Mucosa of rectum (tissue), 2 donors: ENCODE measurements at regions not wholly inside any gene's neighbourhood (a gene's known extent, or its start where the extent isn't known, plus 50 kb on each side); places are given as distances from the start of the nearest gene placed in this dataset.

Source experiments
- H3K27ac ChIP-seq, 2 donors: one replicate each; pipeline ENCODE4 v1.7.0; 2013; ENCODE audit warnings: inconsistent platforms in 2 of 2, low read depth in 2 of 2, low read length in 2 of 2
- H3K27me3 ChIP-seq, 2 donors: one replicate each; pipeline ENCODE4 v1.7.0; 2013; ENCODE audit warnings: low read length in 2 of 2; ENCODE audit not compliant: control insufficient read depth in 2 of 2, insufficient read depth in 2 of 2
- H3K36me3 ChIP-seq, 2 donors: one replicate each; pipeline ENCODE4 v1.7.0; 2013; ENCODE audit warnings: low read length in 2 of 2; ENCODE audit not compliant: control insufficient read depth in 2 of 2, insufficient read depth in 2 of 2
- H3K4me1 ChIP-seq, 2 donors: one replicate each; pipeline ENCODE4 v1.7.0; 2013; ENCODE audit warnings: low read length in 2 of 2, mild to moderate bottlenecking in 1 of 2; ENCODE audit not compliant: control insufficient read depth in 2 of 2, insufficient read depth in 2 of 2
- H3K4me3 ChIP-seq, 2 donors: one replicate each; pipeline ENCODE4 v1.7.0; 2013; ENCODE audit warnings: low read length in 2 of 2
- H3K9ac ChIP-seq, 2 donors: one replicate each; pipeline ENCODE4 v1.7.0; 2013; ENCODE audit warnings: low read length in 2 of 2, low read depth in 1 of 2, mild to moderate bottlenecking in 1 of 2
- H3K9me3 ChIP-seq, 2 donors: one replicate each; pipeline ENCODE4 v1.7.0; 2013; ENCODE audit warnings: low read length in 2 of 2; ENCODE audit not compliant: control insufficient read depth in 2 of 2
- donor health status: healthy.
- donor health status: Normal muscosa, but diverticular disease.

DNA sequence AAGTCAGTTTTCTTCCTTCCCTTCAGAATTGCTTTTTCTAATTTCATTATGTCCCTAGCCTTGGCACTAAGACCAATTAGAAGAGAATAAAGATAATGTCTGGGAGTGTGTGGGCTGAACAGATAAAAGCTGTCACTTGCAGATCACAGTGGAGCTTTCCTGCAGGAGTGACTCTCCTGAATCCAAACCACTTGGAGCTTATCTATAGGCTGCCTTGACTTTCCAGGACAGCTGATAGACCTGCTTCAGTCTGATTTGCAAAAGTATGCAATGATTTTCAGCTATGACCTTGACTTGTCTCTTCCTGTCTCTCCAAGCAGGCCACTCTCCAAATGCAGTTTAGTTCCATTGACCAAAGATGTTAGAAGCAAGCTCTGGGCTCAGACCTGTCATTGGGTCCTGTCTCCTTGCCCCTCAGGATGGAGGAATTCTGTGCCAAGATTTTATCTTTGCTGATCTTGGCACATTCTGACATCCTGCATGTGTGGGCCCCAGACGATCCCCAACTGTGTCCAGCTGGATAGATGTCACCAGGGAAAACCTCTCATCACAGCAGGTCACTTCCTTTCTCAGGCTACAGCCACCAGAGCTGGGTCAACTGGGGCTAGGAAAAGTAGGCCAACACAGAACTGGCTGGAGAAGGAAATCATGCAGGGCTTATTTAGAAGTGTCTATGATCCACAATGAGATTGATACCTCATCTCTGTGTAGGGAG is 120.9 kb upstream of the ZNF438 start:
- H3K9me3 ChIP-seq = no peaks in the 10 kb centered on the region
- no peak overlapping the region for H3K27ac ChIP-seq
- no peak overlapping the region for H3K9ac ChIP-seq
- H3K36me3 ChIP-seq = no peaks in the 10 kb centered on the region
- no peaks in the 10 kb centered on the region for H3K27me3 ChIP-seq
- no peak overlapping the region for H3K4me3 ChIP-seq
- no peaks in the 10 kb centered on the region for H3K4me1 ChIP-seq

DNA sequence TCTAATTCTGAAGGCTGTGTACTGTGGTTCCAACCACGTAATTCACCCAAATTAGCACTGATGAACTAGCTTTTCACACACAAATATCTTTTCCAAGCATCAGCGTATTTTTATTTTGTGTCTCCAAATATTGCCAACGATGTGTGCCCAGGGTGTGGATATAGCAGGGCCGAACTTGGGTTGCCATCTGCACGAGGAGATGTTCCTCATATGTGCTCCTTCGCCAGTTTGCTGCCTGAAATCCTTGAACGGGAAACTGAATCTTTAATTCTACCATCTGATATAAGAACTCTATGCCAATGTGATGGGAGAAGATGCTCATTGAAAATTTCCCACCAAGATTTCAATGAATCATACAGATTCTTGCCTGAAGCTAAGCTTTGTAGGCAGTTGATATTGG is 121.5 kb upstream of the ZNF438 start:
- no peak overlapping the region for H3K27ac ChIP-seq
- H3K36me3 ChIP-seq = no peaks in the 10 kb centered on the region
- no peak overlapping the region for H3K4me3 ChIP-seq
- no peaks in the 10 kb centered on the region for H3K27me3 ChIP-seq
- no peaks in the 10 kb centered on the region for H3K9me3 ChIP-seq
- no peaks in the 10 kb centered on the region for H3K4me1 ChIP-seq
- no peak overlapping the region for H3K9ac ChIP-seq

DNA sequence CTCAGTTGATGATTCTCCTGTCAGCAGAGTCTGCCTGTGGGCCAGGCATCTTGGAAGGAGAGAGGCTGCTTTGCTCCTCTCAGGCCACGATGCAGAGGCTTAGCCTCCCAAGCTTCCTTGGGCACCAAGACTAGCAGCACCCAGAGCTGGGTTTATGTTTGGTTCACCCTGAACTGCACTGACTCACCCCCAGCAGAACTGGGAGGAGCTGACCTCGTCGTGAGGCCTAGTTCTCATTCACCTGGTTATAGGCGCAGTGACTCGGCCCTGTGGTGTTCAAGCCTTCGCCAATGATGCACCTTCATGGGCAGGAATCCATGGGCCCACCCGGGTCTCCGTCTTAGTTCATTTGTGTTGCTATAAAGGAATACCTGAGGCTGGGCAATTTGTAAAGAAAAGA is 122.0 kb upstream of the ZNF438 start:
- Histone ChIP-seq H3K9ac (no peak overlapping the region), H3K9me3 (no peaks in the 10 kb centered on the region), H3K27ac (no peak overlapping the region), H3K4me1 (no peaks in the 10 kb centered on the region), H3K36me3 (no peaks in the 10 kb centered on the region), H3K4me3 (no peak overlapping the region), H3K27me3 (no peaks in the 10 kb centered on the region)

GRCh38 chr10:31154996-31155395 is 123.3 kb upstream of the ZNF438 start:
- no peaks in the 10 kb centered on the region for H3K36me3 ChIP-seq
- H3K9ac ChIP-seq = no peak overlapping the region
- H3K27ac ChIP-seq = no peak overlapping the region
- no peaks in the 10 kb centered on the region for H3K27me3 ChIP-seq
- no peak overlapping the region for H3K4me3 ChIP-seq
- no peaks in the 10 kb centered on the region for H3K4me1 ChIP-seq
- H3K9me3 ChIP-seq = no peaks in the 10 kb centered on the region

DNA sequence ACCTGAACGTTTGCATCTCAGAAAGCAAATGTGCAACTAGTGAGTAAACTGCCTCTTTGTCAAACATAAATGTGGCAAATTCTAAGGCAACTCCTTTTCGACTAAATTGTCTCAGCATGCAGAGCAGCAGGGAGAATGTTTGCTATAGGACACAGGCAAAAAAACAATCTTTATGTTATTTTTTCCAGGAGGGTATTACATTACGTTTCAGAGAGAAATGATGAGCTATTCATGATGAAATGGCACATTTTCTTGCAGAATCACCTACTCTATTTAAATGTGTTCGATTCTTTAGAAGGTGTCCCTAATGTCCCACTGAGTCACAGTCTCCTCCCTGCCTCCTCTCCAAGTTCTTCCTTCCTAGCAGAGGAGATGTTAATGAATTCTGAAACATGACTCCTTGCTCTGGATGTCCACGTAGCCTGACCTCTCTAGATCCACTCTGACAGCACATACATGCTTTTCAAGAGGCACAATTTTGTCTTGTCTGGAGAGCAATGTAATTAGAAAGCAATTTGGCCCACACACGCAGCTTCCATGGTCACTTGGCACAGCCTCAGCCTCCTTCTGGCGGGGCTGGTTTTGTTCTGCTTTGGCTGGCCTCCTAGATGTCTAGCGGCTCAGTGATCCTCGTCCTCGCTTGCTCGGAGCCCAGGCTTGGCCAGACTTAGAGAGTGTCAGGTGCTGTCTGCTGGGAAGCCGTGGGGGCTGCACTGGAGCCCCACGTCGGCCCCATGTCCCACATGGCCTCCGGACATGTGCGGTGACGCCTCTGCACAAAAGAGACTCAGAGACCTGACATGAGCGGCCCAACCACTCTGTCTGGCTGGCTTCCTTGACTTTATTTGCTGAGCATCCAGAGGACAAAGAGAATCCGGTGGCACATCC is 125.7 kb upstream of the ZNF438 start:
- Histone ChIP-seq H3K9ac (no peak overlapping the region), H3K27me3 (no peaks in the 10 kb centered on the region), H3K27ac (peak overlapping the region; percentile 35 to 50), H3K9me3 (no peaks in the 10 kb centered on the region), H3K4me1 (no peaks in the 10 kb centered on the region), H3K36me3 (no peaks in the 10 kb centered on the region), H3K4me3 (no peak overlapping the region)

DNA sequence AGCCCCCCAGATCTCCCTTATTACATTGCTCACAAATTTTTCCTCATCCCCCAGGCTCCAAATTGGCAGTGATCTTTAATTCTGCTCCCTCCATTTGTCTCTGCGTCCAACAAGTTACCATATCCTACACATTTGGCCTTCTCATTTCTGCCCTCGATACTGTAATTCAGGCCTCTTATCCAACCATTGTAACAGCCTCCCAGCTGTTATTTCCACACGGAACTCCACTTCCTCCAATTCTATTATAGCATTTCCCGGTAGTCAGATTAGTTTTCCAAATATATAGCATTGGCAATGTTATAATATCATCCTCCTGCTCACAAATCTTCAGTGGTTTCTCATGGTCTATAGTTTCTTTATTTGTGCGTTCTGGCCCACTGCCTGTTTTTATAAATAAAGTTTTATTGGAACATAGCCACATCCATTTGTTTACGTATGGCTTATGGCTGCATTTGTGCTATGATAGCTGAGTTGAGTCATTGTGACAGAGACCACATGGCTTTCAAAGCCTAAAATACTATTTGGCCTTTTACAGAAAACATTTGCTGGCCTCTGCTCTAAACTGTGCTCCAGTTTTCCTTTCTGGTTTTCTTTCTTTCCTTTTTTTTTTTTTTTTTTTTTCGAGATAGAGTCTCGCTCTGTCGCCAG is 126.5 kb upstream of the ZNF438 start:
- Histone ChIP-seq H3K4me3 (no peak overlapping the region), H3K27me3 (no peaks in the 10 kb centered on the region), H3K36me3 (no peaks in the 10 kb centered on the region), H3K4me1 (no peaks in the 10 kb centered on the region), H3K27ac (peak overlapping the region; percentile 35 to 50), H3K9ac (no peak overlapping the region), H3K9me3 (no peaks in the 10 kb centered on the region)

- H3K4me3 ChIP-seq = no peak overlapping the region
- H3K4me1 ChIP-seq = no peaks in the 10 kb centered on the region
- no peaks in the 10 kb centered on the region for H3K27me3 ChIP-seq
- H3K36me3 ChIP-seq = no peaks in the 10 kb centered on the region
- H3K9me3 ChIP-seq = peaks cover 0 to 3% of the 10 kb centered on the region in 2 donors
- no peak overlapping the region for H3K27ac ChIP-seq
- H3K9ac ChIP-seq = no peak overlapping the region
These were observed 134.9 kb upstream of the ZNF438 start for GRCh38 chr10:31166606-31167005.

DNA sequence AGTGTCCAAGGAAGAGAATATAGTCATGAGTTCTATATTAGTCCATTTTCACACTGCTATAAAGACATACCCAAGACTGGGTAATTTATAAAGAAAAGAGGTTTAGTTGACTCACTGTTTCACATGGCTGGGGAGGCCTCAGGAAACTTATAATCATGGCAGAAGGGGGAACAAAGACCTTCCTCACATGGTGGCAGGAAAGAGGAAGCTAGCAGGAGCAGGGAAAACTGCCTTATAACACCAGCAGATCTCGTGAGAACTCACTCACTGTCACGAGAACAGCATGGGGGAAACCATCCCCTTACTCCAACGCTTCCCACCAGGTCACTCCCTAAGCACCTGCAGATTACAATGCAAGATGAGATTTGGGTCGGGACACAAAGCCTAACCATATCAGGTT is 139.0 kb upstream of the ZNF438 start:
- H3K4me3 ChIP-seq = no peak overlapping the region
- no peaks in the 10 kb centered on the region for H3K36me3 ChIP-seq
- H3K9me3 ChIP-seq = peaks cover 0 to 3% of the 10 kb centered on the region in 2 donors
- no peak overlapping the region for H3K27ac ChIP-seq
- no peak overlapping the region for H3K9ac ChIP-seq
- no peaks in the 10 kb centered on the region for H3K27me3 ChIP-seq
- no peaks in the 10 kb centered on the region for H3K4me1 ChIP-seq

DNA sequence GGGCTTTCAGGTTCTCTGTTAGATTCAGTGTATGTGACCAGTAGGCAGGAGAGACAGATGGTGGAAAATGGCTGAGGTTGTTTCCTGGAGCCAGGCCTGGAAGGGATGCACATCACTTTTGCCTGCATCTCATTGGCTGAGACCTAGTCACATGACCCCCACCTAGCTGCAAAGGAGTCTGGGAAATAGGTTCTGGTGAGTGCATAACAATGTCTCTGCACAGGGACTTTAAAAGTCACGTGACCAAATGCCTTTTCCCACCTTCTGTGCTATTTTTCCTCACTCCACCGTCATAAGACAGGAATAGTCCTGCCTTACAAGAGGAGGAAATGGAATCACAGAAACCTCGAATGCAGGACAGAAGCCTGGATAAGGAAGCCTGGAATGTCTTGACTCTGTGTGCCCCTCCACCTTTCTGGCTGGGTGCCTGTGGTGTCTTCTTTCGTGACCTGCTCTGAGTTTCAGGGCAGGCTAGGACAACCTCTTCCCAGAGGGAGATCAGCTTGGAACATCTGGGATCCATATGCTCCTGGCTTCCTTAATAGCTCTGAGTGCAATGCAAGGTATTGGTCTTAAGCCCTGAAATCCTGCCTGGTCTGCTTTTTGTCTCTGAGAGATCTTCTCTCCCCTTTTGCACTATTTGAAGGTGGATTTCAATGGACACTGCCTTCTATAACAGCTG is 139.9 kb upstream of the ZNF438 start:
- Histone ChIP-seq H3K36me3 (no peaks in the 10 kb centered on the region), H3K4me3 (no peak overlapping the region), H3K4me1 (no peaks in the 10 kb centered on the region), H3K27ac (no peak overlapping the region), H3K27me3 (no peaks in the 10 kb centered on the region), H3K9ac (no peak overlapping the region), H3K9me3 (peaks cover 0 to 3% of the 10 kb centered on the region in 2 donors)
